Amniotic stem cell (primary cell): ENCODE measurements at regions not wholly inside any gene's neighbourhood (a gene's known extent, or its start where the extent isn't known, plus 50 kb on each side); places are given as distances from the start of the nearest gene placed in this dataset.

ENCODE experiments used
- DNase-seq: peaks from one replicate; lab custom pipeline; 2025; lab: John Stamatoyannopoulos, UW

GRCh38 chr12:71071536-71072097 is 86.2 kb downstream of the TSPAN8 start:
- no peak for DNase-seq

- no peak for DNase-seq
These were observed 87.2 kb downstream of the TSPAN8 start for GRCh38 chr12:71070416-71071128.

GRCh38 chr12:71069311-71069710 is 88.5 kb downstream of the TSPAN8 start:
- DNase-seq, result no peak

- DNase-seq, result no peak
These were observed 94.7 kb downstream of the TSPAN8 start for GRCh38 chr12:71063087-71063486.

GRCh38 chr12:71061451-71061850 is 96.3 kb downstream of the TSPAN8 start:
- no peak for DNase-seq

- DNase-seq, result no peak
These were observed 97.4 kb downstream of the TSPAN8 start for GRCh38 chr12:71060426-71060825.

- DNase-seq, result no peak
These were observed 100.5 kb downstream of the TSPAN8 start for GRCh38 chr12:71057330-71057729.

- no peak for DNase-seq
These were observed 103.2 kb downstream of the TSPAN8 start for GRCh38 chr12:71054551-71054950.

- peak; percentile 40 for DNase-seq
These were observed 111.6 kb downstream of the TSPAN8 start for GRCh38 chr12:71046215-71046614.

GRCh38 chr12:71045781-71046180 is 112.0 kb downstream of the TSPAN8 start:
- peak; percentile 1 for DNase-seq

GRCh38 chr12:71041476-71041875 is 116.3 kb downstream of the TSPAN8 start:
- no peak for DNase-seq

- DNase-seq, result no peak
These were observed 118.4 kb upstream of the PTPRR start for GRCh38 chr12:71038960-71039359.

GRCh38 chr12:71036526-71036925 is 116.0 kb upstream of the PTPRR start:
- DNase-seq, result no peak

- no peak for DNase-seq
These were observed 112.4 kb upstream of the PTPRR start for GRCh38 chr12:71032933-71033332.

- DNase-seq, result no peak
These were observed 108.8 kb upstream of the PTPRR start for GRCh38 chr12:71029302-71029701.

- no peak for DNase-seq
These were observed 107.3 kb upstream of the PTPRR start for GRCh38 chr12:71027856-71028255.

- DNase-seq, result no peak
These were observed 104.3 kb upstream of the PTPRR start for GRCh38 chr12:71024827-71025226.

GRCh38 chr12:71024281-71024680 is 103.7 kb upstream of the PTPRR start:
- DNase-seq, result no peak

GRCh38 chr12:71021491-71021890 is 101.0 kb upstream of the PTPRR start:
- no peak for DNase-seq

- no peak for DNase-seq
These were observed 98.8 kb upstream of the PTPRR start for GRCh38 chr12:71019282-71019831.

- DNase-seq, result no peak
These were observed 98.1 kb upstream of the PTPRR start for GRCh38 chr12:71018682-71019081.

- no peak for DNase-seq
These were observed 93.7 kb upstream of the PTPRR start for GRCh38 chr12:71014180-71014785.

- no peak for DNase-seq
These were observed 90.7 kb upstream of the PTPRR start for GRCh38 chr12:71011261-71011660.
